Effector CD8-positive, alpha-beta T cell (primary cell): ENCODE measurements at regions not wholly inside any gene's neighbourhood (a gene's known extent, or its start where the extent isn't known, plus 50 kb on each side); places are given as distances from the start of the nearest gene placed in this dataset.
"Not testable (repeated sequence)": the region's sequence is repeated elsewhere in the genome, so short reads cannot be mapped to it uniquely, and the experiment has no call there.

Experiments
- DNase-seq: peaks from one replicate; lab custom pipeline; 2025; lab: John Stamatoyannopoulos, UW

DNA sequence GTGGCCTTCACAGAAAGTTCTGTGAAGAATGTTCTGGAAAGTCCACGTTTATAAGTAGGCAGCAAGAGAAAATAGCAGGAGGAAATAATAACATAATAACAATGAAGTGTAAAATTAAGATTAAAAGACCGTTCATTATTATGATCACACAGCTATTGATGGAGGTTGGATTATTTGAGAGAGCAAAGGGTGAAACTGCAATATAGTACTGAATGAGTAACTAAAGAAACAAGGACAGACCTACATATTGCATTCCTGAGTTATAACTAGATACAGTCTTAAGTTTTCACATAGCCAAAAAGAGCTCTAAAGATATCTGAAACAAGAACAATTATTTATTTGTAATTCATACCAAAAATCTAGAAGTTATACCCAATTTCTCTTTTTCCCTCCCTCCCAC lies 122.9 kb upstream of the TMEM164 start:
- no peak for DNase-seq

DNA sequence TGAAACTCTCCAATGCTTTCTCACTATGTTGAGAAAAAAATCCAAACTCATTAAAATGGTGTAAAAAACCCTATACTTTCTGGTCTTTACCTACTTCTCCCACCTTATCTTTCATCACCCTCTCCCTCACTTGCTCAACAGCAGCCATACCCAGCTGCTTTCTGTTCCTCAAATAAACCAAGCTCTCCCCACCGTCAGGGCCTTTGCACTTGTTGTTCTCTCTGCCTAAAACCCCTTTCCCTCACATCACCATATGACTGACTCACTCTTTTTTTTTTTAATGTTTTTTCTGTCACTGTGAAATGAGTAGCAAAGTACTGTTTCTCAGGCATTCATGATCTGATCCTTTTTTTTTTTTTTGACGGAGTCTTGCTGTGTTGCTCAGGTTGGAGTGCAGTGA lies 122.3 kb upstream of the TMEM164 start:
- no peak for DNase-seq

DNA sequence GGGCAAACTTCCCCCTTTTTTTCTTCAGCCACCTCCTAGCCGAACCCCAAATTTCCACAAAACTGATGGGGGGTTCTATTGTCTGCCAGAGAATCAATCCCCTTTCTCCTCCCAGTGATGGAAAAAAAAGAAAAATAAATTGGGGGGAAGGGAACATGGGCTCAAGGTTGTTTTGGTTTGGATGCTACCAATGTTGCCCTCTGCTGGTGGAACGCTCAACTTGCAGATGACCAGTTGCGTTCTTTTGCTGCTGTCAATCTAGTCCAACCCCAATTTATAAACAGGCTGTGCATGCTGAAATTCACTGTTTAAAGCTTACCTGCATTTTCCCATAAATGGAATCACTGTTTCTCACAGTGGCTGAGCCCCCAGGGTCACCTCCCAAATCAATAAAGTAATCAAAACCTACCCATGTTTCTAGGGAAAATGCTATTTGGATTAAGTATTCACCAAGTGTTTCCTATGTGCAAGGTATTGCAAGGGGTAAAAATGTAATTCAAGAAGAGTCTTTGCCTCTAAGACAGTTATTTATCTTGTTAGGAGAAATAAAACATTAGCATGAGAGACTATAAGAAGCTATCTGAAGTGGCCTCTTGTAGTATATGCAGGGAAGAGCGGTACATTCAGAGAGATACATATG lies 116.7 kb upstream of the TMEM164 start:
- no peak for DNase-seq

DNA sequence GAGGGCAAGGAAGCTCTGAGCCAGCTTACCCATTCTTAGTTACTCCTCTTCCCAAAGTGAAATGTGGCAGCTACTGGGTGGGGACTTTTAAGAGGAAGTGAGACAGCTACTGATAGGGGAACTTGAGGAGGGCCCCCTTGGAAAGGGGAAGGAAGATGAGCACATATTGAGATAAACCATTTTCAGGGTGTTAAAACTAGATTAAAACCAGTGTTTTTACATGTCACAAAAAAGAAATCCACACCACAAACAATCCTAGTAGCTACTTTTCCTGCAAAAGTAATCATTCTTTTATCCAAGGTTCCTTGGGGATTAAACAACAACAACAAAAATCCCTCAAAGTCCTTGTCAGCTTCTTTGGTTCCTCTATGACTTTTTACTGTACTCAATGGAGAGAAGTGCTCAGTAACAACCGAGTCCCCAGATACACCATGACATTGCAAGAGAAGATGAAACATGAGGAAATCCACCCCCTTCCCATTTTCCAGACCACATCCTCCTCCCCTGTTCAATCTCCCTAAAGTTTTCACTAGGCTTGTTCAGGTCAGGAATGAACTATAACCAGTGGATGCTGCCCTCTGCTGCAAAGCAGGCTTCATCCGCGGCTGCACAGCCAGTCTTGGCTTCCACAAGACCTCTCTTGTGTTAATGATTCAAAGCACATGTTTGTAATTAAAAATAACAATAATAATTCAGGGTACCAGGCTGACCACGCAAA lies 113.5 kb upstream of the TMEM164 start:
- DNase-seq: no peak

DNA sequence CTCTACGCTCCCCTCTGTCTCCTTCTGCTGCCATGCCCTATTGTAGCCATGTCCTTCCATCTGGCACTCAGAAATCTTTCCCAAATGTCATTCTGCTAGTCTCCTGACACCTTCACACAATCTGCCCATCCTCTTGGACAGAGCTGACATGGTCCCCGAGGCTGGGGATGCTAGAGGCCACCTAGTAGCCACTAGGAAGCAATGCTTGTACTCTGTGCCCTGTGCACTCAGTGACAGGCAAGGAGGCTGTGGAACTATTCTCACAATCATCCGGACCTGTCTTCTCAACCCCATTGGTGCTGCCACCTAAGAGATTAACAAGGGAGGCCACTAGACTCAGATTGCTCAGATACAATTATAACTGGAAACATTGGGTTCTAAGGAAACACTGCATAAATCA lies 112.6 kb upstream of the TMEM164 start:
- no peak for DNase-seq

DNA sequence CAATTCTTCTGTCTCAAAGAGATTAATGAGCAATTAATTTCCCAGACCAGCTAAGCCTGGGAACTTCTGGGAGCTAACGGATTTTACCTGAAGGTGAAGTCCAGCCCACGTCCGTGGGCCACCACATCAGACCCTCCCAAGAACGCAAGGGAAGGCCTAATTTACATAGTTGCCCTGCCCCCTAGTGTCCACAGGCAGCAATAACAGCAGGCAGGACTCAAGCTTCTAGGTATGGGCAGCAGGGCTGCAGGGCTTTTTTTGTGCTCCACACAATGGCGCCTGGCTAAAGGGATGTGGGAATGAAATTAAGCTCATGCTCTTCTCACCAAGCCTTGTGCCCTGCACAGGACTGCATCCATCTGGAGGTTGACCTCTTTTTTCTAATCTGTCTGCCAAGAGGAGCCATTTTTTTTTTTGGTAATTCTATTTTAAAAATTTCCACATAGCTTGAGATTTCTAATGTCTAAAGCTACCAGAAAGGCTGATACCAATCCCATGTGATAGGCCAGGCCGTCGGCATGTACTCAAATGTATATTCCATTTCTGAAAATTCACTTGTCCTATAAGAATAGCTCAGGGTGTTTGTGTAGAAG lies 111.9 kb upstream of the TMEM164 start:
- peak; percentile 5 for DNase-seq

DNA sequence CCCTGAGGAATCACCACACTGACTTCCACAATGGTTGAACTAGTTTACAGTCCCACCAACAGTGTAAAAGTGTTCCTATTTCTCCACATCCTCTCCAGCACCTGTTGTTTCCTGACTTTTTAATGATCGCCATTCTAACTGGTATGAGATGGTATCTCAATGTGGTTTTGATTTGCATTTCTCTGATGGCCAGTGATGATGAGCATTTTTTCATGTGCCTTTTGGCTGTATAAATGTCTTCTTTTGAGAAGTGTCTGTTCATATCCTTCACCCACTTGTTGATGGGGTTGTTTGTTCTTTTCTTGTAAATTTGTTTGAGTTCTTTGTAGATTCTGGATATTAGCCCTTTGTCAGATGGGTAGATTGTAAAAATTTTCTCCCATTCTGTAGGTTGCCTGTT lies 106.9 kb upstream of the TMEM164 start:
- not testable (repeated sequence) for DNase-seq

DNA sequence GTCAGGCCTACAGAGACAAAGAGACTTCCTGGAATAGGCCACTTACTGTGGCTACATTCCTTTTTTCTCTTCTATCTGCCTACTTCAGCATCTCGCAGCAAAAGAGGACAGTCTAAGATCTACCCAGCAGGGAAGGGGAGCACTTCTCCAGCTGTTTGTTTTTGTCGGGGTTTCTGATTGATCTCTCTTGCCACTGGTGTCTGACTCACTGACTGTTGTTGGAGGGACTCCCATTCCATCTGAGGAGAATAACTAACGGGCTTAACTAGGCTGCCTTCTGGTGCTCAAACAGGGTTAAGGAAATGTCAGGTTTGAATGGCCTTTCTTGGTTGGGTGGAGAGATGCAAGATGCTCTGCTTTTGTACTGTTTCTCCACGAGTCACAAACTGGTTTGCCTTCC lies 100.2 kb upstream of the TMEM164 start:
- no peak for DNase-seq

DNA sequence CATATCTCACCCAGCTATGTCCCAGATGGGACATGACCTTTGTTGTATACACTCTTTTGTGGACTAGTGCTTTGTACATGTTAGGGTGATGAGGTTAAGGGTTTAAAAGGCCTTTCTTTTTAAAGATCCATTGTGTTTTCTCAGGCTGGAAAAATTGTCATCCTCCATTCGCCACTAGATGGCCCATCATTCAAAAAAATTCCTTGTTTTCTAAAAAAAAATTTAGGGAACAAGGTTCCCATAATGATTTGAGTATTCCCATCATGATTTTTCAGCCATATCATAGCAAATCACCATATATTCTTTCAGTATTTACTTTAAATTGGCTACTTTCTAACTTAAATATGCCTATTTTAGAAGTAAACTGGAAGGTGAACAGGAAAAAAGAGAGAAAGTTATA lies 91.9 kb upstream of the TMEM164 start:
- no peak for DNase-seq

DNA sequence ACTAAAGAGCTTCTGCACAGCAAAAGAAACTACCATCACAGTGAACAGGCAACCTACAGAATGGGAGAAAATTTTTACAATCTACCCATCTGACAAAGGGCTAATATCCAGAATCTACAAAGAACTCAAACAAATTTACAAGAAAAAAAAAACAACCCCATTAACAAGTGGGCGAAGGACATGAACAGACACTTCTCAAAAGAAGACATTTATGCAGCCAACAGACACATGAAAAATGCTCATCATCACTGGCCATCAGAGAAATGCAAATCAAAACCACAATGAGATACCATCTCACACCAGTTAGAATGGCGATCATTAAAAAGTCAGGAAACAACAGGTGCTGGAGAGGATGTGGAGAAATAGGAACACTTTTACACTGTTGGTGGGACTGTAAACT lies 89.9 kb upstream of the TMEM164 start:
- not testable (repeated sequence) for DNase-seq

DNA sequence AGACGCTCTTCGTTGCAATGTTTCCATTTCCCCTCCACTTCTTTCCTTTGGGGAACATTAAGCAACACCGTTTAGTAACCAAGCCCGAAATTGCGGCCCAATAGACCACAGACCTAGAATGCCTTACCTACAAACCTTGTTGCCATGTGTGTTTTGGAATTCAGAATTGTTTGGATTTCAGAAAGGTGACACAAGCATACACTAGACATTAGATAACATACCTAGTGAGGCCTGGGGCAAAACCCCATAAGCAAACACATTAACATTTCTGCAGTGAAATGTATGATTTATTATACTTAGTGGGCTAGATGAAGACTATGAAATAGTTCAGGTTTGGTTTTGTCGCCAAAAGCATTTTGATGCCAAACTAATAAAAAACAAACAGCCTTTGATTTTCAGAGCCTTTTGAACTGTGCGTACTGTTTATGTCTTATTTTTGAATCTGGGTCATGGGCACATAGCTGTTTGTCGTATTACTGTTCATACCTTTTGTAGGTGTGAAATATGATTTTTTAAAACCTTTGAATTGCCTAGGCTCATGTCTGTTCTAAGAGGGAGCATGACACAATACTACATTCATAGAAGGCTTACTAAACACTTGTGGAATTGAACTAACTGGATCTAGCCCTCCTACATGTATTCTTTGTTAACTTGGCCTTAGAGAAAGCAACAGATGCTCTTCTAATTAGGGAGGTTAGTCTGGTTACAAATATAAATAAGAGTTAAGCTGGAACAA lies 88.6 kb upstream of the TMEM164 start:
- no peak for DNase-seq

DNA sequence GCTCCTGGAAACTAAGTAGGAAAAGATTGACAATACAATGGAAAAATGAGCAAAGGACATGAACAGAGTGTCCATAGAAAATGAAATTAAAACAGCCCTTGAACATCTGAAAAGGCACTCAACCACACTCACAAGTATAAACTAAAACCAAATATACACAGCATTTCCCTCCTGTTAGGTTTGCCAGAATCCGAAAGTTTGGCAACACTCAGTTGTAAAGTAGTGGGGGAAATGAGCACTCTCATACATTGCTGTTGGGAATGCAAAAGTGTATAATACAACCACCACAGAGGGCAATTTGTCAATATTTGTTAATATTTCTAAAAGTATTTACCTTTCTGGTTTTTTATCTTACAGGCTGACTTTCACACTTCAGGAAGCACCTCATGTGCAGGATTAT lies 84.2 kb upstream of the TMEM164 start:
- no peak for DNase-seq

DNA sequence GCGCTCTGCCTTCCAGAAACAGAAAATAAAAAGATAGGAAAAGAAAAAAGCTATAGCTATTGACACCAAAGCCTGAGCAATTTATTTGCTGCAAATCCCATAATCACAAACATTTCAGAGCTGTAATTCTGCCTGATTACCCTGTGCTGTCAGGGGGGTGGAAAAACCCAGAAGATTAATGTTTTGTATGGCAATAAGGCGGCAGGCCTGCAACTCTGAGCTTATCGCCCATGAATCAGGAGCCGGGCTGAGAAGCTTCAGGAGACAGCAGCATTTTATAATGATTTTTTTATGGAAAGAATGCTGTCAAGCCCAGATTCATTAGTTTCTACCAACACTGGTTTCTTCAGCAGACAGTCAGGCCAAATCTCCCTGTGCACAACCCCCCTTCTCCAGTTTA lies 82.6 kb upstream of the TMEM164 start:
- DNase-seq: no peak

DNA sequence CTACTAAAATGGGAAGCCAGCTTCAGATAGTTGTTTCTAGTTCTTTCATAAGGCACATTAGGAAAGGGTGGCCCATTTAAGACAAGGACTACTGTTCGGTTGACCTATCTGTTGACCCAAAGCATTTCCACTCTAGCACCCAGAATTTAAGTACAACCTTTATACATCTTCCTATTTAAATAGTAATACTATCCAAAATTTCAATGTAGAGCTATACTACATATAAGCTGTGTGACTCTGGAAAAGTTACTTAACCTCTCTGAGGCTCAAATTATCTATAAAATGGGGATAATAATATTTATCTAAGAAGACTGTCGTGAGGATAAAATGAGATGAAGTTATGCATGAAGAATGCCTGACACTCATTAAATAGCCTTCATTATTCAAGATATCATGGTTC lies 82.0 kb upstream of the TMEM164 start:
- DNase-seq: no peak

DNA sequence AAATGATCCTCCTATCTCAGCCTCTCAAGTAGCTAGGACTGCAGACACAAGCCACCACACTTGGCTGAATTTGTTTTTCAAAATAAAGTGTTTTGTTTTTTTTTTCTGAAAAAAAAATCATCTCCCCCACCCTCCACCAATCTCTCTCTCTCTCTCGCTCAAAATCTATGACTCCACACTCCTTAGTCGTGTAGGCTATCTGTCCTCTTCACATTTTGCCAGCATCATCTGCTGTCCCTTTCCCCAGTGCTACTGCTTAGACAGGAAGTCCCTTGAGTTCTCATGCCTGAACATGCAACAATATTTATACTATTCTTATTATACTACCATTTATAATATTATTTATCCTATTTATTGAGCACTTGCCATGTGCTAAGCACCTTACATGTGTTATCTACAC lies 80.7 kb upstream of the TMEM164 start:
- DNase-seq: no peak

DNA sequence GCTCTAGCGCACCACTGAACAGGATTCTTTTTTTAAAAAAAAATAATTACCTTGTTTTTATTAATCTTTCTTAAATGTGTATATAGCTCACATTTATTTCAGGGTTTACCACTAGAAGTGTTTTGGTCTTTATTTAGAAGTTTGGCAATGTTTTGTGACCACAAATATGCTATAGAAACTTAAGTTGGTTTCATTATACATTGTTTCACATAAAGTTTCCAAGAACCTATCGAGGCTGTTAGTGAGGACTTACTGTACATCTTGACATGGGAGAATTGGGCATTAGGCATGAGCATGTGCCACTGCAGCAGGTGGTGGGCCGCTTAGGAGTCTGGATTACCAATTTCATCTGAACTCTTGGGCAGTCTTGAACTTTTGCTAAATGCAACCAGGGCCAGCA lies 77.9 kb upstream of the TMEM164 start:
- not testable (repeated sequence) for DNase-seq

DNA sequence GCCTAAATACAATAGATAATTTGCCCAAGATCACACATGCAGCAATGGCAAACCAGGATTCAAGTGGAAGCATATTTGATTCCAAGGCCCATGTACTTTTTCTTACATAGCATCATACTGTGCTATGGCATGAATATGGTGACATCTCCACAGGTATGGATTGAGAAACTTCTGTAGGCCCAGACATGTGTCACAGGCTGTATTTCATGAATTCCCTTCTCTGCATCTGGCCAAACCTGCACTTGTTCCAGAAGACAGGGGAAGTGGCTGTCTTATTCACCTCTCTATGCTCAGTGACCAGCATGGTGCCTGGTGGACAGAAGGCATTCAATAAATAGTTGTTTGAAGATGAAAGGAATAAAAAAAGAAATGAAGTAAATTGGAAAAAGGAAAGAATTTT lies 77.3 kb upstream of the TMEM164 start:
- DNase-seq: no peak

DNA sequence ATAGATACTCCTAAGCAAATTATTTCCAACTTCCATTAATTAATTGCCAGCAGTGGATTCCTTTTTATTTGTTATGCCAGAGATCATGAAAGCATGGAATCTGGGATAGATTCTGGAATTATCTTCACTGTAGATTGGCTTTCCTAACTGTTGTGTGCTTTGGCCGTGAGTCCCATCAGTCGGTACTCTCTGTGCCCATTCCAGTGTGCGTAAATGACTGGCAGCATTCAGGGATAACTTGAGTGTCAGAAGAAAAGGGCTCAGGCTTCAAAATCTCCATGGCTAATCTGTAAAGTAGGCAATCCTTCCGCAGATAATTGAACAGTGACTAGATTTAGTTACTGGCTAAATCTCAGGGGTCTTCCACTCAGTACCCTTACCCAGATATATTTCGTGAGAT lies 76.8 kb upstream of the TMEM164 start:
- no peak for DNase-seq

DNA sequence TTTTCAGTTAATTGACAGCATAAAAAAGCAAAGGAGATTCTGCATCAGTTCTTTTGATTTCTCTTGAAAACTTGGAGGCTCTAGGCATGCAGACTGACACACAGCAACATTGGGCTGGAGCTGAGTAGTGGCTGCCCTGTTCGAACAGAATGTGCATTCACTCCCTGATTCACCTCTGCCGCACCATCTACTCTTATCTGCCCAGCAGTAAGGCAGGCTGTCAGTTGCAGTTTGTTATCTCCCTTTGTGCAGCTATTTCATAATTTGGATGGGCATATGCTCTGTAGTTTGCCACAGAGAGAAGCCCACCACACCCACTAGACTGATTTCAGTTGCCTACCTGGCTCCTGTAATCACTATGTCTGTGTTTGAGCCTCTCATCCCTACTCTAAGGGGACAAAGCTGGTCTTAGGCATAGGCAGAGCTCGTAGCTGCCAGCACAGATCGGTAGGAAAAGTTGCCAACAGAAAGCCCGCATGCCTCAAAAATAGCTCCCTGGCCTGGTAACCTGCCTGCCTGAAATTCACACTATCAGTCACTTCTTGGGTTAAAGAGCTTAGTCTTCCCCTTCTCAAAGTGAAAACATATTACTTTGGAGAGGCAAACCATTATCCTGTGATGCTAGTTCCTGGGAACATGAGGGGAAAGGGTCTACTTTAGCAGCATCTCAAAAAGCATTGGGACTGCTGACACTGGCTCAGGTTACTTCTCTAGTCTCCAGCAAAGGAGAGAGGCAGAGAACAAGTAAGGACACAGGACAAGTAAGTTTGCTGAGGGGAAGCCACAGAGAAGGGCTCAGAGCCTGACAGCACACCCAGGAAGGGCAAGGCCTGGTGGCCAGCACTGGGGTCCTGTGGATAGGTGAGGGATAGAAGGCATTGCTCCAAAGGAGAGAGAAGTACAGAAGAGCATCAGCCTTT lies 75.9 kb upstream of the TMEM164 start:
- no peak for DNase-seq

DNA sequence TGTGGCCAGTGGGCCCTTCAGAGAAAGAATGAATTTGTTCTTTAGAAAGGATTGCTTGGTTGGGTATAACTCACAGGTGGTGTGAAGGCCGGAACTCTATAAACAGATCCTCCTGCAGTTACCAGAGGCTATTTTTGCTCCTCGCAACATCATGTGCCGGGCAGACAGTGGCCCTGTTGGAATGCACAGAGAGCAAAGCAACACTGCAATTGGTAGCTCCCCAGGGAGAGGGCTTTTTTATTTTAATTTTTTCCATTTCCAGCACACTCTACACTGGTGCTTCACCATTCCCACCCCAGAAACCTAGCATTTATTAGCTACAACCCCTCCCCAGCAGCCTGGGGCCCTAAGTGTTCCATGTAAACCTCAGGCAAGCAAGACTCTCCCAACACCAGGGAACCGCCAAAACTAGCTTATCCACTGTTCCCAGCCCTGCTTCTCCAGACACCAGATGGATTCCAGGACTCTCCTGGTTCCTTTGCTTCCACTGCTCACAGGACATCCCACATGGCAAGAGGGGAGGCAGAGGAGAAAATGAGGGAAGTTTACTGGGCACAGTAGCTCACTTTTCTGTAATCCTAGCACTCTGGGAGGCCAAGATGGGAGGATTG lies 75.1 kb upstream of the TMEM164 start:
- no peak for DNase-seq

DNA sequence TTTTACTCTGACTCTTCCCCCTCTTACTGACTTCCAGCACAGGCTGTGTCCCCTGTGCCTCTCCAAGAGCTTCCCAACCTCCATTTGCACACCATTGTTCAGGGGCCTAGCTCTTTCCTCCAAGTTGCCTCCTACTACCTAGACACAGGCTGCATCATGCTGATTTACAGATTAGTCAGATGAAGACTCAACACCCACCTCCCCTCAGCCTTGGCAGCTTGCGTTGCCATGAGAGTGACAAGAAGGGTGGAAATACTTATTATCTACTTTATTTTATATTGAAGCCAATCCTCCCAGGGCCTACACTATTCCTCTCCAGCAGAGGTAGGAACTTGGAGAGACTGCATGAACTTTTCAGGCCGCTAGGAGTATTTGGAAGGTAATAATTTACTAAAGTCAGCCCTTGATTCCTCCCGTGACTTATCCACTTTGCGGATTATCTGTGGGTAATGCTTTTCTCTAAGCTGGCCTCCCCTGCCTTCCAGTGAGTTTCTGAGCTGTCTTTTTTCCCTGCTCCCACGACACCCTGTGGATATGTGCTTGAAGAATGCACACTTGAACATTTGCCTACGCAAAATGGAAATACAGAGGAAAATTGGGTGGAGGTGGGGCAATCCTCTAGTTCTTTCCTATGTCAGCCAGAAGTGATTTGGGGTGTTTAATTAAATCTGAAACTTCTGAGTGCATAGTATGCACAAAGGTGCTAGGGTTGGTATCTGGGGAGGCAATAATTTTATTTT lies 74.1 kb upstream of the TMEM164 start:
- no peak for DNase-seq
